HG02588 (cell line): ENCODE measurements at regions not wholly inside any gene's neighbourhood (a gene's known extent, or its start where the extent isn't known, plus 50 kb on each side); places are given as distances from the start of the nearest gene placed in this dataset.

Experiments
- ATAC-seq: cut with Tn5 transposase; IDR thresholded peaks from one replicate; pipeline ENCODE4 v1.9.1; 2021; ENCODE audit warnings: mild to moderate bottlenecking, moderate library complexity; ENCODE audit not compliant: unreplicated experiment

- ATAC-seq: no peak
Measured at GRCh38 chr7:97466071-97466470, 265.8 kb upstream of the TAC1 start.

GRCh38 chr7:97466999-97467740, 264.7 kb upstream of the TAC1 start:
- ATAC-seq: no peak

- no peak for ATAC-seq
Measured at GRCh38 chr7:97468493-97468892, 263.4 kb upstream of the TAC1 start.

GRCh38 chr7:97470726-97471125, 261.2 kb upstream of the TAC1 start:
- no peak for ATAC-seq

GRCh38 chr7:97471491-97471890, 260.4 kb upstream of the TAC1 start:
- ATAC-seq: no peak

- no peak for ATAC-seq
Measured at GRCh38 chr7:97479740-97480290, 252.1 kb upstream of the TAC1 start.

GRCh38 chr7:97480772-97481390, 251.0 kb upstream of the TAC1 start:
- no peak for ATAC-seq

GRCh38 chr7:97495487-97495886, 236.4 kb upstream of the TAC1 start:
- no peak for ATAC-seq

GRCh38 chr7:97499204-97499603, 232.7 kb upstream of the TAC1 start:
- no peak for ATAC-seq

- ATAC-seq: no peak
Measured at GRCh38 chr7:97503367-97504094, 228.4 kb upstream of the TAC1 start.

- no peak for ATAC-seq
Measured at GRCh38 chr7:97506728-97507127, 225.2 kb upstream of the TAC1 start.

- no peak for ATAC-seq
Measured at GRCh38 chr7:97512441-97513207, 219.3 kb upstream of the TAC1 start.

- no peak for ATAC-seq
Measured at GRCh38 chr7:97513326-97513725, 218.6 kb upstream of the TAC1 start.

- no peak for ATAC-seq
Measured at GRCh38 chr7:97541188-97541587, 190.7 kb upstream of the TAC1 start.

- ATAC-seq: no peak
Measured at GRCh38 chr7:97555857-97556421, 175.9 kb upstream of the TAC1 start.

- no peak for ATAC-seq
Measured at GRCh38 chr7:97565665-97566064, 166.2 kb upstream of the TAC1 start.

GRCh38 chr7:97573065-97573464, 158.8 kb upstream of the TAC1 start:
- no peak for ATAC-seq

GRCh38 chr7:97576043-97576442, 155.8 kb upstream of the TAC1 start:
- ATAC-seq: no peak

- no peak for ATAC-seq
Measured at GRCh38 chr7:97578225-97578624, 153.7 kb upstream of the TAC1 start.

- no peak for ATAC-seq
Measured at GRCh38 chr7:97580205-97580604, 151.7 kb upstream of the TAC1 start.

GRCh38 chr7:97595439-97595838, 136.4 kb upstream of the TAC1 start:
- ATAC-seq: no peak
